ENCODE measurements at regions not wholly inside any gene's neighbourhood (a gene's known extent, or its start where the extent isn't known, plus 50 kb on each side); places are given as distances from the start of the nearest gene placed in this dataset.

GRCh38 chr9:100697339-100697738 lies 119.5 kb downstream of the CAVIN4 start:
- DNase-seq, result no peak
- Histone ChIP-seq H3K27me3 (no peaks in the 10 kb centered on the region), H3K9me3 (no peaks in the 10 kb centered on the region), H3K36me3 (no peaks in the 10 kb centered on the region), H3K27ac (no peak overlapping the region), H3K4me1 (peaks cover 0 to 7% (median 0%) of the 10 kb centered on the region in 4 donors), H3K4me3 (no peak overlapping the region)
- WGBS, 5 donors, result 80 to 90% (median 89%) methylated on average over 1 of the region's 1 CpG
- intact Hi-C loops (cut with DNase I; ENCODE audit: low total_unique reads), result no loop called here
- TF ChIP-seq POLR2AphosphoS5 (IDR thresholded peaks at IDR 0.05) (no peak), EP300 (IDR thresholded peaks at IDR 0.05) (no peak), CTCF (IDR thresholded peaks at IDR 0.05) (no peak), POLR2A (IDR thresholded peaks at IDR 0.05) (no peak)

GRCh38 chr9:100698945-100699344 lies 121.1 kb downstream of the CAVIN4 start:
- WGBS, 5 donors, result 58 to 83% (median 60%) methylated on average over 1 of the region's 1 CpG
- no peak overlapping the region for H3K4me3 ChIP-seq
- H3K27me3 ChIP-seq, result no peaks in the 10 kb centered on the region
- intact Hi-C loops (cut with DNase I; ENCODE audit: low total_unique reads), result no loop called here
- peaks cover 0 to 7% (median 0%) of the 10 kb centered on the region in 4 donors for H3K4me1 ChIP-seq
- no peaks in the 10 kb centered on the region for H3K36me3 ChIP-seq
- H3K27ac ChIP-seq, result no peak overlapping the region
- no peaks in the 10 kb centered on the region for H3K9me3 ChIP-seq
- no peak for TF ChIP-seq POLR2A (IDR thresholded peaks at IDR 0.05)
- no peak for TF ChIP-seq EP300 (IDR thresholded peaks at IDR 0.05)
- no peak for TF ChIP-seq CTCF (IDR thresholded peaks at IDR 0.05)
- no peak for TF ChIP-seq POLR2AphosphoS5 (IDR thresholded peaks at IDR 0.05)
- DNase-seq, result no peak

GRCh38 chr9:100699668-100700067 lies 121.8 kb downstream of the CAVIN4 start:
- Histone ChIP-seq H3K4me1 (peaks cover 0 to 7% (median 0%) of the 10 kb centered on the region in 4 donors), H3K27me3 (no peaks in the 10 kb centered on the region), H3K4me3 (no peak overlapping the region), H3K27ac (no peak overlapping the region), H3K36me3 (no peaks in the 10 kb centered on the region), H3K9me3 (no peaks in the 10 kb centered on the region)
- 60 to 69% (median 67%) methylated on average over 8 of the region's 8 CpGs for WGBS, 5 donors
- DNase-seq, result no peak
- no peak for TF ChIP-seq POLR2A (IDR thresholded peaks at IDR 0.05)
- TF ChIP-seq POLR2AphosphoS5 (IDR thresholded peaks at IDR 0.05), result no peak
- no peak for TF ChIP-seq CTCF (IDR thresholded peaks at IDR 0.05)
- TF ChIP-seq EP300 (IDR thresholded peaks at IDR 0.05), result no peak
- intact Hi-C loops (cut with DNase I; ENCODE audit: low total_unique reads), result no loop called here

- no peaks in the 10 kb centered on the region for H3K9me3 ChIP-seq
- H3K4me1 ChIP-seq, result peaks cover 0 to 7% (median 0%) of the 10 kb centered on the region in 4 donors
- TF ChIP-seq CTCF (IDR thresholded peaks at IDR 0.05) (peak in 3 of 7 experiments; percentile 16 to 27 (median 21)), POLR2A (IDR thresholded peaks at IDR 0.05) (no peak), EP300 (IDR thresholded peaks at IDR 0.05) (no peak), POLR2AphosphoS5 (IDR thresholded peaks at IDR 0.05) (no peak)
- H3K27ac ChIP-seq, result no peak overlapping the region
- intact Hi-C loops (cut with DNase I; ENCODE audit: low total_unique reads), result no loop called here
- no peaks in the 10 kb centered on the region for H3K36me3 ChIP-seq
- peak in 1 of 2 donors; percentile 51 for DNase-seq
- H3K27me3 ChIP-seq, result no peaks in the 10 kb centered on the region
- WGBS, 5 donors, result 11 to 25% (median 15%) methylated on average over 5 of the region's 5 CpGs
- no peak overlapping the region for H3K4me3 ChIP-seq
Observed at GRCh38 chr9:100700689-100701318, 122.9 kb downstream of the CAVIN4 start.

All from stomach (tissue), 8 donors.